Activated CD4-positive, CD25-positive, alpha-beta regulatory T cell treated with anti-CD3 and anti-CD28 coated beads, Interleukin-2, amount 50 U/mL, for 24 hours (primary cell): ENCODE measurements at regions not wholly inside any gene's neighbourhood (a gene's known extent, or its start where the extent isn't known, plus 50 kb on each side); places are given as distances from the start of the nearest gene placed in this dataset.
"Not testable (repeated sequence)": the region's sequence is repeated elsewhere in the genome, so short reads cannot be mapped to it uniquely, and the experiment has no call there.

Source experiments
- ATAC-seq, 2 donors: fragments of 150-1000 bp; cut with Tn5 transposase; one replicate each; pipeline ENCODE4 v1.10.0; 2021; ENCODE audit warnings: mild to moderate bottlenecking in 1 of 2, moderate library complexity in 1 of 2

DNA sequence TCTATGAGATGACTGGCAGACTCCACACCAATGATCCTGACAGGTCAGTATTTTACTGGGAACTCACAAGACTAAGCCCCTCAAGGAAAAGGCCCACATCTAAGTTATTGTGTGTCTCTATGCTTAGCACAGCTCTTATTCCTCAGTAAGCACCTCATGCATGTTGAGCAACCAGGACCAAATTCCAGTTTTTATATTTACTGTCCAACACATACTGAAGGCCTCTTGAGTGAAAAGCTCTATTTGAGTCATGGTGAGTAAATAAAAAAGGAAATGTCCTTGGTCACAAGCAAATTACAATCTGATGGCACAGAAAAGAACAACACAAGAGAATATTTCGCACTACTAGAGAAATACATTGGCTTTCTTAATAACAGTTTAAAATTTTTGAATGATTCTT is 87.9 kb upstream of the ETAA1 start:
- ATAC-seq, result no peak

DNA sequence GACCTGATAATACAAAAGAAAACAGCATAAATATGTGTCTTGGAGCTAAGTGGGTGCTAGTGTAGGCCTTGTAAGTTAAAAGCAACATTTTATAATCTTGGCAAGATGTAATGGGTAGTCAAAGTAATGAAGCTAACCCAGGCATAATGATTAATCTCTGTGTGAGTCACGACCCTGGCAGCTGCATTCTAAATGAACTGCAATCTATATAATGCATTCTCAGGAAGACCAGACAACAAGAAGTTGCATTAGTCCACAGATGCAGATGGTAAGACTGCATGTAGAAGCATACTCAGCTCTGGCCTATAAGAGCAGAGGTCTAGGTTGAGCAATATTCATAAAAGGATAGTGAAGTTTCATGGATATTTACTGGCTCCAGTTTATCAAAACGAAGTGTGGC is 85.6 kb upstream of the ETAA1 start:
- no peak for ATAC-seq

DNA sequence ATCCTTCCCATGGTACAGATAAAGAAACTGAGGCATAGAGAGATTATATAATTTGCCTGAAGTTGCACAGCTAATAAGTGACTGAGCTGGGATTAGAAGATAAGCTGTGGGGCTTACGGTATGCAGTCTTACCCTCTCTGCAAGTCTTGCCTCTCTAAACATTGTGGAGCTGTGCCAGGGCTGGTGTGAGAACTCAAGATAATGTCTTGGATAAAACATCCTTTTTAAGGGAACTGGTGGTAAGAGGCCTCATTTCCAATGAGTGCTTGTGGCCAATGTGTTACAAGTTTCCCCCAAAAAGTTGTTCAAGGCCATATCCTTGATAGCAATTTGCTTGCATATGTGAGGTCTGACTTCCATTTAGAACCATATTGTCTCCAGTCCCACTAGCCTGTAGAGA is 84.3 kb upstream of the ETAA1 start:
- no peak for ATAC-seq

DNA sequence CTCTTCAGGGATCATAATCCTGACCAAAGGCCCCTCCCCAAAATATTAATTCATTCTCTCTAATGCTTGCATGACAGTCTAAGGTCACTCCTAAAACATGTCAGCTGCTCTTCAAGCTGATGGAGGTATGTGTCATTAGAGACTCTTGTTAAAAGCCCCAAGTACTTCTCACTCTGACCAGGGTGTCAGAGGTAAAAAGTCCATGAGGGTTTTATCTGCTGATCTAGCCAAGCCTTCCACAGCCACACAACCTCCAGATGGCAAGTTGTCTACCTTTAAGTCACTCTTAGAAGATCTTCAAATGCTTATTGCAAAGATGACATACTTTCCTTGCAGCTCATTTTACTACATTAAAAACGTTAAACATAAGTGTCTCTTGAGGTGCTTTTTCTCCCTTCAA is 83.6 kb upstream of the ETAA1 start:
- ATAC-seq, result no peak

DNA sequence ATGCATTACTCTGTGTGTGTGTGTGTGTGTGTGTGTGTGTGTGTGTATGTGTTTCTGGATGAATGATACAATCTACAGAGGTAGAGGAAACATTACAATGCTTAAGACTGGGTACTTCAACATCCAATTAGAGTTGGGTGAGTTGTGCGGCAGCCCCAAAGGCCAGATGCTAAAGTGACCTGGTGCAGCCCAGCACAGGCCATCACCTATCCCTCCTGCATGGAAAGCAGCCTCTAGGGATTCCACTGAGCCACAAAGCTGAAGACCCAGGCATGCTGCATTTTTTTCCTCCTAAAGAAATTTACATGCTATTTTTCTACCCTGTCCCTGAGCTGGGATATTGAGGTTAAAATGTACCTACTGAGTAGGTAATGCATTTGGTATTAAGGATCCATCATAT is 79.1 kb upstream of the ETAA1 start:
- ATAC-seq, result no peak

DNA sequence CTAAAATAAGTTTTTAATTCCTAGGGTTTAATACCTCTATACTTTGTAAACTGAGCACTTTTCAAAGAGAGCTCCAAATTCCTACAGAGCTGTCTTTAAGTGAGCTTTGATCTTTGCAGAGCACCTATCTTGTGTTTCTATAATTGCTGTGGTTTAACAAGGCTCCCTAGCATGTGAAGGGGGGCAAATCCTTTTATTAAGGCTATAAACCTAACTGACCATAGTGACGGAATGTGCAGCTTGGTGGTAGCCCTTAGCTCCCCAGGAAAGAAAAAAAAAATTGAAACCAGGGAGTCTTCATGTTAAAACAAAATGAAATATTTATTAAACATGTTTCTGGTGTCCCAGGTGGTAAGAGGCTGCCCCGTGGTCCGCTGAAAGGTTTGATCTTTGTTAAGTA is 78.6 kb upstream of the ETAA1 start:
- no peak for ATAC-seq

DNA sequence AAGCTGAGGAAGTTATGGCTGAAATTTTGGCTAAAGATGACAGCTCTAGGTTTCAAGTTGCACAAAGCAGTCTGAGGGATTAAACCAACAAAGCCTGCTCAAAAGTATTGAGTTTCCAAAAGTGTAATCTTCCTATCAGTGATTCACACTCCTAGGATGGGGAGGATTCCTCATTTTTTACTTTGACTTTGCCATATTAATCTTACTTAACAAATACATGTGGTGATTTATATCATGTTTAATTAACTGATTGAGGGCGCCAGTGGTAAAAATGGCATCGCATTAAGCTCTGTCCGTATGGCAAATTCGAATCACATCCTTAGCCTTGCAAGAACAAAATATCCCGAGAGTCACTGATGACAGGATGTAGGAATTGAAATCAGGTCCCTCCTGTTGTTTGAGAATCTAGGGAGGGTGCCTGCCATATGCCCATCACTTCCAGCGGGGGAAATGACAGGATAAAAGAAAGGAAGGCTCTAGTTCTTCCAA is 78.1 kb upstream of the ETAA1 start:
- no peak for ATAC-seq

DNA sequence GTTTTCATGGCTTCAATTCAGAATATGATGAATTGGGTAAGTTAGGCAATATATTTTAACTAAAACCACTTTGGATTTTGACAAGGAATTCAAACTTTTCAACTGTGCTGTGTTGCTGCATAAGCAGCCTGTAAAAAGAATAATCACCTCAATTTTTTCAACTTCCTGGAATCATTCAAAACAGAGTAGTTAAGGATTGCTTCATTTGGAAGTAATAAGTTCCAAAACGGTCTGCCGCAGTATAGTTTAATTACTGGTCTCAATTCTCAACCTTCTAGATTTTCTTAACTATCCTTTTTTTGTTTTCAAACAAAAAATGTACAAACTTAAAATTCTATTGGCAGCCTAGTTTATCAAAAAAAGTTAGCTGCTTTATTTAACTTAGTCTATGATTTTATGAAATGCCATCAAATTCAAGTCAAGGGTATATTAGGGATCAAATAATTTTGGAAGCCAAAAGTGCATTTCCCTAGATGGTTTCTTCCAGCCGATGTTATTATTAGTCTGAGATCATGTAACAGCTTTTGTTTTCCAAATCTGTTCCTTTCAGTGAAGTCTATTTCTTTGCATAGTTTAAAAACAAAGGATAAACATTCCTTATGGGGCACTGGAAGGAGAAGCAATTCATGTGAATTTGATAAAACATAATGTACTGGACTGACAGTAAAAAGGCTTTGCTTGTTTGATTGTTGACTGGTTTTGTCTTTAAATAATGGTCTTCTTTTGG is 76.1 kb upstream of the ETAA1 start:
- ATAC-seq, result no peak

DNA sequence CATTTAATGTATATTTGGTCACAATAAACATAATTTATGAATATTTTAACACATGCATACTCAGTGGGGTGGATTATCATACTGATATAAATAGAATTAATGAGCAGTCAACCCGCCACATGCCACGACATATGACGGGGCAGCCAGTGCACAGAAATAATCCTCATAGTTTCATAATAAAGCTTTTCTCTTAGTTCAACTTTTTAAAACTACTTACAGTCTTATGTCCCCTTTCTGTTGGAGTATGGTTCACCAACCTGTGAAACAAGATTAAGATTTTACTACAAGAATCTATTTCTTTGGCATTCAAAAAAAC is 75.6 kb upstream of the ETAA1 start:
- no peak for ATAC-seq

DNA sequence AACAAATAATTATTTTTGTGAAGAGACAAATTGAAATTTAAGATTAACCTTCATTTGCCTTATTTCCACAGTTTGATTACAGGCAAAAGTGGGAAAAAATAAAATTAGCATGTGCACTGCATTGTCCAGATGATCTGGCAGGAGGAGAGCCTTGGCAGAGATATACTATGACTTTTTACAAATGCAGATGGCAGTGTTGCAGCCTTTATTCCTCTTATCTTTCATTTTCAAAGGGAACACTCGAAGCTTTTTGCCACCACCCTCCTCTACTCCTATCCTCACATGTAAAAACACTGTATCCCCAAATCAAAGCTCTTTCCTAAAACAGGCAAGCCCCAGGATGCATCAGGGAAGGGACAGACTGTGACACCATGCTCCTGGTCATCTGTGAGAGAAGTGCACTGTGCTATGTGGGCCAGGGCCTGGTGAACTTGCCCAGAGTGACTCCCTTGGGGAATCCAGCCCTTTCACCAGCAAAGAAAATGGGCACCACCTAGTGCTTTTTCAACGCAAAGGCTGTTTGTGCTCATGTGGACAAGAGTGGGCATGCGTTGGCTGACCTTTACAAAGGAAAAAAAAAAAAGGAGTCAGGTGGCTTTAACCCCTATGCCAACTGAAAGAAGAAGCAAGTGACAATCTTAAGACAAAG is 74.7 kb upstream of the ETAA1 start:
- ATAC-seq, result no peak

DNA sequence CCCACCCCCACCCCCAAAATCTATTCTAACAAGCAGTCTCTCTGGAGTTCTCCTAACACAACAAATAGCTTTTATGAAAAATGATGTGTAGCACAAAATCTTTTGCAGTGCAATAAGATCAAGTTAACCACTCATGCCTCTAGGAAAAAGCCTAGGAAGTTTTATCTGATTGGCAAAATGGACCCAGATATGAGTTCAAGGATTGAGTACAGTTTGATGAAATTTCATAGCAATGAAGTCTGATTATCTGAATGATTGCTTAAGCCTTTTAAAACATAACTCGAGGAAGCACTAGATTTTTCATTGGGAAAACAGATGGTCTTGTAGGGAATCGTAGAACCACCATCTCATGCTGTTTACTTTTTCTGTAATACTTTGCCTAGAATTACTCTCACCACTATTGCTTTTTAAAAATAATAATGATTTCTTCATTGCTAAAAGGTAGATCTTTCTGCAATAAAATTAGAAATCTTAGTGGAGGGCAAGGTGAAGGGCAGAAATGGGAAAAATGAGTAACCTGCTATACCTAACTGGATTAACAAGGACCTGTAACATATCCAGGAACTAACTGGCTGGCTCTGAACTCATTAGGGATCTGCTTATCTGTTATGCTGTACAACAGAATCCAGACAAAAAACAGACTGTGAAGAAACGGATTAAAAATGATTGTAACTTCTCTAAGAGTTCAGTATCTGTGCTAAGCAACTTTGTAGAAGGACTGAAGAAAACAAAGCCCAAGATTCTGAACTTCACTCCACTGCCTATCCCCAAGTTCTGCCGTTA is 73.7 kb upstream of the ETAA1 start:
- no peak for ATAC-seq

DNA sequence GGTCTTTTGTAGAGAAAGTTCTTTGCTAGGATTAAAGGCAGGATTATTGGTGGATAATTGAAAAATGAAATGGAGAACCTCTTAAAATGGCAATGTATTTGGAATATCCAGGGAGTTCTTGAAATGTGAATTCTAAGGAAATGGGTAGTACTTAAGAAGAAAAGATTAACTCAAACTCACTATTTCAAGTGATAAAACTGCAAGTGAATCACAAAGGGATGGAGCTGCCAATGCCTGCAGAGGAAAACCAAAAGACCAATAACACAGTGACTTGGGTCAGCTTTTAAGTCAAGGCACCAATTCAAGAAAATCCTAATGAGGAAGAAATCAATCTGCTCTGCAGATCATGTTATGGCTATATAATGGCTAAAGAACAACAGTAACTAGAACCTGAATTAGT is 67.6 kb upstream of the ETAA1 start:
- ATAC-seq, result no peak

DNA sequence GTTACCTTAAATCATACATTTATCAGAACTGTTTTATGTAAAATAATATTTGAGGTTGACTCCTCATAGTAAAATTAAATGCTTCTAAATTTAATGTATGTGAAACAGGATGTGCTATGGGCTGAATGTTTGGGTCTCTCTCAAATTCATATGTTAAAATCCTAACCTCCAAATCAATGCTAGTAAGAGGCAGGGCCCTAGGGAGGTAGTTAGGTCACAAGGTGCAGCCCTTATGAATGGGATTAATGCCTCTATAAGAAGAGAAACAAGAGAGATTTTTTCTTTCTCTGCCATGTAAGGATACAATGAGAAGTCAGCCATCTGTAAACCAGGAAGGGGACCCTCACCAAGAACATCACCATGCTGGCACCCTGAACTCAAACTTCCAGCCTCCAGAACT is 67.2 kb upstream of the ETAA1 start:
- no peak for ATAC-seq

DNA sequence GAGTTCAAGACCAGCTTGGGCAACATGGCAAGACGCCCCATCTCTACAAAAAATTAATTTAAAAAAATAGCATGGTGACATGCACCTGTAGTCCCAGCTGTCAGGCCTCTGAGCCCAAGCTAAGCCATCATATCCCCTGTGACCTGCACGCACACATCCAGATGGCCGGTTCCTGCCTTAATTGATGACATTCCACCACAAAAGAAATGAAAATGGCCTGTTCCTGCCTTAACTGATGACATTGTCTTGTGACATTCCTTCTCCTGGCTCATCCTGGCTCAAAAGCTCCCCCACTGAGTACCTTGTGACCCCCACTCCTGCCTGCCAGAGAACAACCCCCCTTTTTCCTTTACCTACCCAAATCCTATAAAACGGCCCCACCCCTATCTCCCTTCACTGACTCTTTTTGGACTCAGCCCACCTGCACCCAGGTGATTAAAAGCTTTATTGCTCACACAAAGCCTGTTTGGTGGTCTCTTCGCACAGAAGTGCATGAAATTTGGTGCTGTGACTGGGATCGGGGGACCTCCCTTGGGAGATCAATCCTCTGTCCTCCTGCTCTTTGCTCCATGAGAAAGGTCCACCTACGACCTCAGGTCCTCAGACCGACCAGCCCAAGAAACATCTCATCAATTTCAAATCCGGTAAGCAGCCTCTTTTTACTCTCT is 65.6 kb upstream of the ETAA1 start:
- not testable (repeated sequence) for ATAC-seq

DNA sequence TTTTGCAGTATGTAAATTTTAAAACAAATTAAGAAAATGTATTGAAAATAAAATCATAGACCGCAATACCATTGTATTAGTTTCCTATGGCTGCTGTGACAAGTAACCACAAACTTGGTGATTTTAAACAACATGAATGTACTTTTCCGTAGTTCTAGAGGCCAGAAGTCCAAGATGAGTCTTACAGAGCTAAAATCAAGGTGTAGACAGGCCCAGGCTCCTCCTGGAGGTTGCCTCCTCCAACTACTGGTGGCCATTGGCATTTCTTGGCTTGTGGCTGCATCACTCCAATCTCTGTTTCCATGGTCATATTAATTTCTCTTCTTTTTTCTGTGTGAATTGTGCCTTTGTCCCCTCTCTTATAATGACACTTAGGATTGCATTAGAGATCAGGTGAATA is 59.2 kb upstream of the ETAA1 start:
- ATAC-seq, result no peak

DNA sequence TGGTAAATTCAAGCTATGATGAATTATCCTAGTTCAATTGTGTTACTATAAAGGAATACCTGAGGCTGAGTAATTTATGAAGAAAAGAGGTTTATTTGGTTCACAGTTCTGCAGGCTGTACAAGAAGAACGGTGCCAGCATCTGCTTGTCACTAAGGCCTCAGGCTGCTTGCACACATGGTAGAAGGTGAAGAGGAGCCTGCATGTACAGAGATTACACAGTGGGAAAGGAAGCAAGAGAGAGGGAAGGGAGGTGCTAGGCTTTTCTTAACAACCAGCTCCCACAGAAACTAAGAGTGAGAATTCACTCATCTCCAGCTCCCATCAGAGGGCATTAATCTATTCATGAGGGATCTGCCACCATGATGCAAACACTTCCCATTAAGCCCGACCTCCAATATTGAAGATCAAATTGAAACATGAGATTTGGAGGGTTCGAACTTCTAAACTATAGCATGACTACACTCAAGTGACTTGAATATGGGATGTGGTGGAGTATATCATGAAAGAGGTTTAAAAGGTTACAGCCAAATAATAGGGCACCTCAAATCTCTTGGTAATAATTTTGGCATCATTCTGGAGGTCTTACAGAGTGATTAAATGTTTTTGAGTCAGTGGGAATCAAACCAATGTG is 58.4 kb upstream of the ETAA1 start:
- ATAC-seq, result no peak

DNA sequence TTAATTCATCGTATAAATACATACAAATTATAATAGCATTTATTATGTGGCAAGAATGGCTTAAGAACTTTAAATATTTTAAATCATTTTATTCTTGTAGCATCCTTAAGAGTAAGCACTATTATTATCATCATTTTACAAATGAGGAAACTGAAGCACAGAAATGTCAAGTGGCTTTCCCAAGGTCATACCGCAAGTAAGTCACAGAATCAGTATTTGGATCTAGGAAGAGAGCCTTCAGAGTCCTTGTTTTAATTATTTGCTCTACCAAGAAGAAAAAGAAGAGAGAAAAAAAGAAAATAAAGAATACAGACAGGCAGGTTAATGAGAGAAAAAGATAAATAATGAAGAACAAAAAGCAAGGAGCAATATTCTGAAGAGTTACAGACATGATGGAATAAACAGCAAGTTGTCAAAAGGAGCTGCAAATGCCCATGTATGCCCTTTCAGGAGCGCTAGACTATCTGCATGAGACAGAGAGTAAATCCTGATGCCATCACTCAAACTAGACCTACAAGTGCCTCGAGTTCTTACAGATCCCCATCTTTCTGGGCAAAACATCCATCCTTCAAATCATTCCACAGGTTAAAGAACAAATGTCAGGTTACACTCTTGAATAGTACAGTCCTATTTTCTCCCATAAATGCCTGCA is 57.8 kb upstream of the ETAA1 start:
- no peak for ATAC-seq

DNA sequence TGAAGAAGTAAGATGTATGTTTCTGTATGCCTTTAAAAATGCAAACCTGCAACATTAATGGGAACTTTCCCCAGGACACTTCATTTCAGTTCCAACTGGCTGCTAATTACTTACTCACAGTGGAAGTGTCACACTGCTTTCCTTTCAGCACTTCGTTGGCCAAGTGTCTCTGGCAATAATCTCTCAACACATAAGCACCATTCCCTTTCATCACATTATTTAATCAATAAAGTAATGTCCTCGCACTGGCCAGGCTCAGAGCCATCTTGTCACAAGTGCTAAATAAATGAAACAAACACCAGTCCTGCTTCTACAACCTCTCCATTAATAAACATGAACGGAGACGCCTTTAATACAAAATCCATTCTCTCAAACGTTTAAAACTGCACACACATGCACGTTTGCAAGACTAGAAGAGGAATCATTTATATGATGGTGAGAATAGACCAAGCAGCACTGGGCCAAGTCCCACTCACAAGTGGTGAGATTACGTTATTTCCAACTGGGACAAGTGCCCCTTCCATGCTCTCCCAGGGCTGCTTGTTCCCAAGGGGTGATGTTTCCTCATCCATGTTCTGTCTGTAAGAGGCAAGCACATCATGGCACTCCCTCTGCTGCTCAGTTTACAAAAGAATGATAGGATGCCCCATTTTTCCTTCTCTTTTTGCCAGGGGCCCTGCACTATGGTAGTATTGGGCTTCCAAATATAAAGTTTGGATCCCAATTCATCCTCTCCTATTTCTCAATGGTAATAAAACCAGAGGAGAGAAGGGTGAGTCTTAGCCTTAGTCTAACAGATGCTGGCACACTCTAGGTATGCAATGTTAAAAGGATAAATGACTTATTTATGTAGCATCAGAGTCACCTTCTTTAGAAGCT is 56.8 kb upstream of the ETAA1 start:
- ATAC-seq, result no peak

DNA sequence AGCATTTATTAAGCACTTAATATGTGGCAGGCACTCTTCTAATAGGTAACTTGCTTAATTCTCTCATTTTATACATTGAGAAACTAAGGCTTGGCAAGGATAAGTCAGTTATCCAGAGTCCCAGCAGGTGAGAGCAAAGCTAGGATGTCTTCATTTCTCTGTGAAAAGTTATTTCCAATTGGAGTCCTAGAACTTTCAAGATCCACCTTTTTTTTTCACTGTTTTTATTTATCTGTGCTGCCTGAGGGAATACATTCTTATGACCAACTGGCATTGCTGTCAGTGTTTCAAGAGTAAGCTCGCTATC is 56.2 kb upstream of the ETAA1 start:
- ATAC-seq, result no peak

DNA sequence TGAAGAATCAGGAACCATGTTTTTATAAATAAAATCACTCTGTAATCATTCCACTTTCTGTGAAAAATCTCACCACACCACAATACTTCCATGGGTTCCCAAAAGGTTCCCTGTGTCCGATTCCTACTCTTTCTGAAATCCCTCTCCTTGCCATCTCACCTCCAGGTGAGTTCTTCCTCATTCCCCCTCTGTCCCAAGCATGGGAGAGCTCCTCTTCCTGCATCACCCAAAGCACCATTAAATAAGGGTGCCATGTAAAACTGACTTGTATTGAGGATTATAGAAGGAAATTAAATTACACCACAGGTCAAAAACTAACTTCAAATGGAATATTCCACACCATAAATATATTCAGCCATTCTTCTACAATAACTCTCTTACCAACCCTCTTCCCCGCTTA is 55.8 kb upstream of the ETAA1 start:
- ATAC-seq, result no peak

DNA sequence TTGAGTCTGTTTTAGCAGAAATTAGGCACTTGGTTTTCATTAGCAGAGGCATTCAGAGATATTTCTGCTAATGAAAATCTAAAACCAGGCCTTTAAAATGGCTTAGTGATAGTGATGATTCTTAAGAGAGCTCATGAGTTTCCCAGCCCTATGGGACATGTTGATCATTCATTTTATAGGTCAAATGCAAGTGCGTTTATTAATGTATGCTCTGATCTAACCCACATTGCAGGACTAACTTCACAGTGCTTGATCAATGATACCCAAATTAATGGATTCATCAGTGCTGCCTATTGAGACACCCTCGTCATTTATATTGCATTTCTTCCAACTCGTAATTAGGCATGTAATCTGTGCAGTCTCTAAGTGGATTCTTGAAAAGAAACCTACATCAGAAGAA is 54.7 kb upstream of the ETAA1 start:
- no peak for ATAC-seq
